ENCODE measurements at regions not wholly inside any gene's neighbourhood (a gene's known extent, or its start where the extent isn't known, plus 50 kb on each side); places are given as distances from the start of the nearest gene placed in this dataset.

DNA sequence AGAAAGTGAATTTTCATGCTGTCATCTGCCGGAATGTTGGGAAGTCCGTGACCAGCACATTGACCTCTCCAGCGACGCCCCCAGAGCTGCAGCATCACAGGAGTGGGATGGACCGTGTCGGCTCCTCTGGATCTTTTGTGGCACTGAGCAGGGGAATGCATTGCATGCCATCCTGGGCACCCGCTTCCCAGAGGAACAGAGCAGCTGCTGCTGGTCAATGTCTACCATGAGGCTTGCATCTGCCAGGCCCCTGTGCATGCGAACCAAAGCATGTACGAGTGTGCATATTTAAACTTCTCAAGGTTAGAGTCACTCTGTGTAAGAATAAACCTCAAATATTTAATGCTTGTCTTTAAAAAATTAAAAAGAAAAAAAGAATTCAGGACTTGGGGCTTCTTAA is 414.8 kb downstream of the GADD45G start:
- TF ChIP-seq, protein P1, sequence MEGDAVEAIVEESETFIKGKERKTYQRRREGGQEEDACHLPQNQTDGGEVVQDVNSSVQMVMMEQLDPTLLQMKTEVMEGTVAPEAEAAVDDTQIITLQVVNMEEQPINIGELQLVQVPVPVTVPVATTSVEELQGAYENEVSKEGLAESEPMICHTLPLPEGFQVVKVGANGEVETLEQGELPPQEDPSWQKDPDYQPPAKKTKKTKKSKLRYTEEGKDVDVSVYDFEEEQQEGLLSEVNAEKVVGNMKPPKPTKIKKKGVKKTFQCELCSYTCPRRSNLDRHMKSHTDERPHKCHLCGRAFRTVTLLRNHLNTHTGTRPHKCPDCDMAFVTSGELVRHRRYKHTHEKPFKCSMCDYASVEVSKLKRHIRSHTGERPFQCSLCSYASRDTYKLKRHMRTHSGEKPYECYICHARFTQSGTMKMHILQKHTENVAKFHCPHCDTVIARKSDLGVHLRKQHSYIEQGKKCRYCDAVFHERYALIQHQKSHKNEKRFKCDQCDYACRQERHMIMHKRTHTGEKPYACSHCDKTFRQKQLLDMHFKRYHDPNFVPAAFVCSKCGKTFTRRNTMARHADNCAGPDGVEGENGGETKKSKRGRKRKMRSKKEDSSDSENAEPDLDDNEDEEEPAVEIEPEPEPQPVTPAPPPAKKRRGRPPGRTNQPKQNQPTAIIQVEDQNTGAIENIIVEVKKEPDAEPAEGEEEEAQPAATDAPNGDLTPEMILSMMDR (IDR thresholded peaks at IDR 0.05): no peak
- H3K9me3 Mint-ChIP-seq (ENCODE audit: unreplicated experiment): peaks cover 8% of the 10 kb centered on the region

DNA sequence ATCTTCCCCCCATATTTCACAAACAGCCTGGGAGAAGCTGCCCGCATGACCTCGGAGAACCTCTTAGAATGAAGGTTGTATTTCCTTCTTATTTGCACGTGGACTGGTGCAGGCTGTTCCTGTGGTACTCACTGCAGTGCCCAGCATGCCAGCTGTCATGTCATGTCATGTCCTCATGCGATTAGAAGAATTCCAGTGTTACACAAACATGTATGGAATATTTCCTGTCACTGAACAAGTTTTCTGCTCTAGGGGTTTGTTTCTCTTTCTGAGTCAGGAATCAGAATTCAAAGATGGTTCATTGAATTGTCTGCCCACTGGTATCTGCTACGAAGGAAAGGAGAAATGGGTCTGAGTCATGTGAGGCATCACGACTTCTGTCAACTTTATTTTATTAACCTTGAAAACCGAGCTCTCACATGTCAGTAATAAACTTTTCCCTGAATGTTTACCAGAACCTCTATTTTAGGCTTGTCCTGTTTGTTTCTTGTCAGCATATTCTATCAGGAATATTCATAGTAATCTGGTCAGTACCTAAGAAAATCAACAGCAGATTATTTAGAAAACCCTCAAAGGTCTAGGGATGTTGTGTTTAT is 415.6 kb downstream of the GADD45G start:
- Mint-ChIP-seq H3K36me3 (ENCODE audit: unreplicated experiment) (no peaks in the 10 kb centered on the region), H3K4me1 (ENCODE audit: unreplicated experiment) (no peaks in the 10 kb centered on the region), H3K9me3 (ENCODE audit: unreplicated experiment) (peaks cover 8% of the 10 kb centered on the region), H3K27ac (ENCODE audit: unreplicated experiment) (no peak overlapping the region), H3K27me3 (ENCODE audit: unreplicated experiment) (peaks cover 2% of the 10 kb centered on the region), H3K4me3 (ENCODE audit: unreplicated experiment) (no peak overlapping the region)
- TF ChIP-seq, protein P1 (IDR thresholded peaks at IDR 0.05): no peak
- DNase-seq (ENCODE audit: extremely low spot score, unreplicated experiment): no peak

More for the DNA sequence above, 414.8 kb downstream of the GADD45G start:
- DNase-seq (ENCODE audit: extremely low spot score, unreplicated experiment): no peak
- peaks cover 2% of the 10 kb centered on the region for H3K27me3 Mint-ChIP-seq (ENCODE audit: unreplicated experiment)
- no peak overlapping the region for H3K4me3 Mint-ChIP-seq (ENCODE audit: unreplicated experiment)
- no peaks in the 10 kb centered on the region for H3K36me3 Mint-ChIP-seq (ENCODE audit: unreplicated experiment)
- no peaks in the 10 kb centered on the region for H3K4me1 Mint-ChIP-seq (ENCODE audit: unreplicated experiment)
- H3K27ac Mint-ChIP-seq (ENCODE audit: unreplicated experiment): no peak overlapping the region

DNA sequence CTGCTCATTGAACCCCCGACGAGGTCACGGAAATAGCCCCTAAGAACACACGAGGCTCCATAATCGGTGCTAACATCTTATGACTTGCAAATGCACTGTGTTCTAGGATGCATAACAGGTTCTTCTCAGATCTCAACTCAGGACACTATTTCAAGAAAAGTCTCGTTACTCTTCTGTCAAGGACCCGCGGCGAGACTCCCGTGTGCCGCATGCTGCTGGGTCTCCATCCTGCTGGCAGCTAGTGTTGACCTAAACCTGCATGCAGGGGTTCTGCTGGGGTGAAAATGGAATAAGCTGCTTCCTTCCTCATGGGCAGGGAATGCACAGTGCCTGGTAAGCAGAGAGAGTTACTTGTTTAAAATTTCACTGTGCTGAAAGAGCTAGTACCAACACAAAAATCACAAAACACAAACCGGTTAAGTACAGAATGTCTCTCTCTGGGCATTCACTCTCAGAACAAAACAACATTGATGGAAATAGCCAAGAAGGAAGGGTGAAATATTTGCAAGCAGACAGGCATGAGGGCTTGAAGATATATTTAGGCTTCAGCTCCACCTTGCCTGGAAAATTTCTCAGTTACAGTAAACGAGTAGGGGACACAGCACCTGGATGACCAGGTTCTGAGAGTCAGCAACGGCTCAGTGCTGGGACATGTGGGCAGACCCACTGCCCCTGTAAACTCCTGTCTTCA is 416.5 kb downstream of the GADD45G start:
- Mint-ChIP-seq H3K9me3 (ENCODE audit: unreplicated experiment) (peaks cover 8% of the 10 kb centered on the region), H3K4me1 (ENCODE audit: unreplicated experiment) (no peaks in the 10 kb centered on the region), H3K36me3 (ENCODE audit: unreplicated experiment) (no peaks in the 10 kb centered on the region), H3K27ac (ENCODE audit: unreplicated experiment) (no peak overlapping the region), H3K27me3 (ENCODE audit: unreplicated experiment) (peaks cover 2% of the 10 kb centered on the region), H3K4me3 (ENCODE audit: unreplicated experiment) (no peak overlapping the region)
- TF ChIP-seq, protein P1 (IDR thresholded peaks at IDR 0.05): no peak
- DNase-seq (ENCODE audit: extremely low spot score, unreplicated experiment): no peak

DNA sequence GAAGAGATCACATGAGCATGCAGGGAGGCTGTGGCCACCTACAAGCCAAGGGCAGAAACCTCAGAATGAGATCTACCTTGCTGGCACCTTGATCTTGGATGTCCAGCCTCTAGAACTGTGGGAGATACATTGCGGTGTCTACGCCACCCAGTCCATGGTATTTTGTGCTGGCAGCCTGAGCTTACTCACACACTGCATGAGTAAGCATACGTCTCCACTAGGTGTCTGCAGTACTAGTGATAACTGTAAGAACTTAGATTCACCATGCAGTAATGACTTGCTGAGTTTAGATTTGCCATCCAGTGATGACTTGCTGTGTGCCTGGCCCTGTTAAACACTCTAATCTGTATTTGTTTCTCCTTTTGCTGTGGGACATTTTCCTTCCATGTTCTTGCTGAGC is 417.7 kb downstream of the GADD45G start:
- DNase-seq (ENCODE audit: extremely low spot score, unreplicated experiment): no peak
- Mint-ChIP-seq H3K27me3 (ENCODE audit: unreplicated experiment) (peaks cover 2% of the 10 kb centered on the region), H3K27ac (ENCODE audit: unreplicated experiment) (no peak overlapping the region), H3K9me3 (ENCODE audit: unreplicated experiment) (peaks cover 8% of the 10 kb centered on the region), H3K4me1 (ENCODE audit: unreplicated experiment) (no peaks in the 10 kb centered on the region), H3K36me3 (ENCODE audit: unreplicated experiment) (no peaks in the 10 kb centered on the region), H3K4me3 (ENCODE audit: unreplicated experiment) (no peak overlapping the region)
- TF ChIP-seq, protein P1 (IDR thresholded peaks at IDR 0.05): no peak

DNA sequence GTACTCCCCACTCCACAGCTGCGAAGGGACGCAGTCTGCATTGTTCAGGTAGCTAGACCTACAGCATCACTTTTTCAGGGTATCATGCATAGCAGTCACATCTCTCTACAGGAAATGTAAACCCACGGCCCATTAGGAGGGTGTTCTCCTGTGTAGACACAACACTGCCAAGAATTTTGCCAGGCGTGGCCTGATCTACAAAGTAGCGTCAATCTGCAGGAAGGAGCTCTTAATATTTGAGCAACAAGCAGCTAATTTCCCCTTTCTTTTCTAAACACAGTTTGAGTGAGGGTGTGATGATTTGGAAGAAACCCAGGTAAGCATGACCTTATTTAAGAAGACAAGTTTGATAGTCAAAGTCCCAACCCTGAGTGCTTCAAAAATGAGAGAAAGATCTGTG is 419.0 kb downstream of the GADD45G start:
- Mint-ChIP-seq H3K4me1 (ENCODE audit: unreplicated experiment) (no peaks in the 10 kb centered on the region), H3K27me3 (ENCODE audit: unreplicated experiment) (peaks cover 8% of the 10 kb centered on the region), H3K4me3 (ENCODE audit: unreplicated experiment) (no peak overlapping the region), H3K9me3 (ENCODE audit: unreplicated experiment) (peaks cover 8% of the 10 kb centered on the region), H3K27ac (ENCODE audit: unreplicated experiment) (no peak overlapping the region), H3K36me3 (ENCODE audit: unreplicated experiment) (no peaks in the 10 kb centered on the region)
- TF ChIP-seq, protein P1 (IDR thresholded peaks at IDR 0.05): no peak
- no peak for DNase-seq (ENCODE audit: extremely low spot score, unreplicated experiment)
